Coronary artery (tissue), 2 donors: ENCODE measurements at regions not wholly inside any gene's neighbourhood (a gene's known extent, or its start where the extent isn't known, plus 50 kb on each side); places are given as distances from the start of the nearest gene placed in this dataset.

Source experiments
- DNase-seq: peaks from one replicate; pipeline ENCODE4 v3.0.0-alpha.2; 2017; ENCODE audit warnings: low spot score
- H3K27ac ChIP-seq, 2 donors: fragments of 200-600 bp; sonication (generic); one replicate each; pipeline ENCODE4 v1.5.1; 2016 to 2019
- H3K4me3 ChIP-seq: fragments of 200-600 bp; sonication (generic); 2 replicates; pipeline ENCODE4 v1.5.1; 2016; ENCODE audit warnings: mild to moderate bottlenecking, moderate library complexity
- TF ChIP-seq, protein P1 (sequence below): fragments of 200-600 bp; sonication (generic); IDR thresholded peaks from one replicate; pipeline ENCODE4 v1.5.1; 2019; ENCODE audit warnings: antibody characterized with exemption

DNA sequence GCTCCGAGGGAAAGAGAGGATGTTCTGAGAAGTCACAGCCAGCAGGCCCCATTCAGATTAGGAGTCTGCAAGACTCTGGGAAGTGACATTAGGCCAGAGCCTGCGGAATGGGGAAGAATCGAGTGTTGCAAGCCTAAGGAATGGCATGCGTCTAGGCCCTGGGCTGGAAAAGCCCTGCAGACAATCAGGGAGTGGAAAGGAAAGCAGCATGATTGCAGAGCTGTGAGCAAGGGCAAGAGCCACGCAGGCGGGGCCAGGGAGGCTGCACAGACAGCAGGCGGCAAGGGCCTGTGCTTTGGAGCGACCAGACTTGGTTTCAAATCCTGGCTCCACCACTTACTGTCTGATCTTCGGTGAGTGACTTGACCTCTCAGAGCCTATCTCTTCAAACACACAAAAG, 118.2 kb downstream of the RRAGC start:
- H3K4me3 ChIP-seq, result no peak overlapping the region
- TF ChIP-seq, protein P1, sequence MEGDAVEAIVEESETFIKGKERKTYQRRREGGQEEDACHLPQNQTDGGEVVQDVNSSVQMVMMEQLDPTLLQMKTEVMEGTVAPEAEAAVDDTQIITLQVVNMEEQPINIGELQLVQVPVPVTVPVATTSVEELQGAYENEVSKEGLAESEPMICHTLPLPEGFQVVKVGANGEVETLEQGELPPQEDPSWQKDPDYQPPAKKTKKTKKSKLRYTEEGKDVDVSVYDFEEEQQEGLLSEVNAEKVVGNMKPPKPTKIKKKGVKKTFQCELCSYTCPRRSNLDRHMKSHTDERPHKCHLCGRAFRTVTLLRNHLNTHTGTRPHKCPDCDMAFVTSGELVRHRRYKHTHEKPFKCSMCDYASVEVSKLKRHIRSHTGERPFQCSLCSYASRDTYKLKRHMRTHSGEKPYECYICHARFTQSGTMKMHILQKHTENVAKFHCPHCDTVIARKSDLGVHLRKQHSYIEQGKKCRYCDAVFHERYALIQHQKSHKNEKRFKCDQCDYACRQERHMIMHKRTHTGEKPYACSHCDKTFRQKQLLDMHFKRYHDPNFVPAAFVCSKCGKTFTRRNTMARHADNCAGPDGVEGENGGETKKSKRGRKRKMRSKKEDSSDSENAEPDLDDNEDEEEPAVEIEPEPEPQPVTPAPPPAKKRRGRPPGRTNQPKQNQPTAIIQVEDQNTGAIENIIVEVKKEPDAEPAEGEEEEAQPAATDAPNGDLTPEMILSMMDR, result no peak
- DNase-seq, result no peak
- H3K27ac ChIP-seq, result peak overlapping the region in 1 of 2 donors; percentile 56

DNA sequence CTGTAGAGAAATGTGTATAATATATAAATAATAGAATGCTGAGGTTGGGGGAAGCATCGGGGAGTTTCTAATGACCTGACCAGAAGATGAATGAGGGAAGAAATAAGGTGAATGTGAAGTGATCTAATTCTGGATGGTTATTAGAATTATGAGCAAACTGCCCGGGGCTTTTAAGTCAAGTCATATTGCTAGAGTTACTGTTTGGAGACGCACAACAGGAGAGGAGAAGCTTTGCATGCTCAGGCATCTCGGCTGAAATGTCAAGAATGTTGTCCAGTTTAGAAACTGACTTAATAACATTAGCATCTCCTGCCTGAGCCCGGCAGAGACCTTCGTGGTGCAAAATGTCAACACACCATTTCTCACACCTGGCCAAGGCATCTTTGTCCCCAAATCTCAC, 119.1 kb downstream of the RRAGC start:
- Histone ChIP-seq H3K4me3 (no peak overlapping the region), H3K27ac (peak overlapping the region in 1 of 2 donors; percentile 56)
- TF ChIP-seq, protein P1, result no peak
- DNase-seq, result no peak

DNA sequence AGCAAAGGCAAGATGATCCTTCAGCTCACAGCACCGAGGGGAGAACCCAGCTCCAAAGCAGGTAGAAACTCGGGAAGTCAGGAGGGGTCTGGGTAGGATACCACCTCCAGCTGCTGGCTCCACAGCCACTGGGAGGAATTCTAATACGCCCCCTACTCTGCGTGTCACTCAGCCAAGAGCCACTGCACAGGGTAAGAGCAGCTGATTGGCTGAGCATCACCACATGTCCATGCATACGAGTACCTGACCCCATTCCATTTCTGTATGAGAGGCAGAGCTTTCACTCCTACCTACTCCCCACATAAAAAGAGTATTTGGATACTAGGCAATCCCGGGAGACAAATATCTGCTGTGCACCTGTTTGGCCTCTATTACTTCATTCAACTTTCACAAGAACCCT, 121.4 kb downstream of the RRAGC start:
- H3K4me3 ChIP-seq, result no peak overlapping the region
- DNase-seq, result no peak
- TF ChIP-seq, protein P1, result no peak
- no peak overlapping the region for H3K27ac ChIP-seq

DNA sequence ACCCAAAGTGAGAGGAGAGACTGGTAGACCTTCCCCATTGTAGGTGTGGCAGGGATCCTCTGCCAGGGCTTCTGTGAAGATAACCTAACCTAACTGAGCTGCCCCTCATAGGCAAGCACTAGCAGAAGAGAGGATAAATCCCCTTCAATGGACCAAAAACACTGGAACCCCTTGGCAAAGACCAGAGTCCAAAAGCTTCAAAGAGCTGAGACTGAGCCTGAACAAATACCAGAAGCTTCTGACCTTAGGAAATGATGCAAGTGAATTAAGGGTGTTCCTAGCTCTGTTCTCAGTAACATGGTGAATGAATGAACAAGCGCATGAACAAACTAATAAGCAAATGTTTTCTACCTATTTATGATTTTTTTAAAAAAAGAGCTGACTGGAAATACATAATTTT, 123.2 kb downstream of the RRAGC start:
- no peak for DNase-seq
- no peak overlapping the region for H3K4me3 ChIP-seq
- H3K27ac ChIP-seq, result no peak overlapping the region
- TF ChIP-seq, protein P1, result no peak

DNA sequence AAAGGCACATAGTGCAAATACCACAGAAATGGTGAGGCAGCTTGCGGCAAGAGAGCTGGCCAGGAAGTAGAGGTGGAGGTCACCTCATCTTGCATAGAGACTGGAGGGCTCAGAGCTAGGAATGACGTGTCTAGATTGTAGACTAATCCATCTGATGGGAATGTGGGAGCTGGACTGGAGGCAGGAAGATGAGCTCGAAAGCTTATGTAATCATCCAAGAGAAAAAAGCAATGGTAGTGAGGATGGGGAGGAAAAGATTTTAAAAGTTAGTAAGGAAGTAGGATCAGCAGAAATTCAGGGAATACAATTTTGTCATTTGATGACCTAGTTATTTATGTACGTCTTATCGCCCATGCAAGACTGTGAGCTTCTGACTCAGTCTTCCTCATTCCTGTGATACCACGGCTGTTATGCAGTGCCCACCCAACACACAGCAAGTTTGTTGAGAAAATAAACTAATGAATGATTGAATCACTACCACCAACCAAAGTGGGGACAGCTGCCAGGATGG, 123.9 kb downstream of the RRAGC start:
- H3K4me3 ChIP-seq, result no peak overlapping the region
- DNase-seq, result no peak
- no peak overlapping the region for H3K27ac ChIP-seq
- TF ChIP-seq, protein P1, result no peak

DNA sequence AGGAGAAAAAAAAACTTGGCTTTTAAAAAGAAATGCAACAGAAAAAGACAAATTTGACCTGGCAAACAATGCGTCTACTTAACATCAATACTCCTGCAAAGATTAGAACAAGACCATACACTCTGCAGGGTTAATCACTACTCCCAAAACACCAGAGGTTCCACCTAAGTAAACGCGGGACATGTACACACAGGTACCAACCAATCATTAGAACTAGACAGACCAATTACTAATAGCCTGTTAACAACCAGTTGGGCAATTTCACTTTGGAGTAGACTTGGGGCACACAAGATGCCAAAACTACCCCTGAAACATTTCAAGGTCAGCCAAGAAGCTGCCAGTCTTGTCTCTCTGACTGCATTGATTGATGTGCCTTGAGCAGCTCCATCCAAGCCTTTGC, 125.8 kb downstream of the RRAGC start:
- no peak for DNase-seq
- Histone ChIP-seq H3K27ac (no peak overlapping the region), H3K4me3 (no peak overlapping the region)
- TF ChIP-seq, protein P1, result no peak

DNA sequence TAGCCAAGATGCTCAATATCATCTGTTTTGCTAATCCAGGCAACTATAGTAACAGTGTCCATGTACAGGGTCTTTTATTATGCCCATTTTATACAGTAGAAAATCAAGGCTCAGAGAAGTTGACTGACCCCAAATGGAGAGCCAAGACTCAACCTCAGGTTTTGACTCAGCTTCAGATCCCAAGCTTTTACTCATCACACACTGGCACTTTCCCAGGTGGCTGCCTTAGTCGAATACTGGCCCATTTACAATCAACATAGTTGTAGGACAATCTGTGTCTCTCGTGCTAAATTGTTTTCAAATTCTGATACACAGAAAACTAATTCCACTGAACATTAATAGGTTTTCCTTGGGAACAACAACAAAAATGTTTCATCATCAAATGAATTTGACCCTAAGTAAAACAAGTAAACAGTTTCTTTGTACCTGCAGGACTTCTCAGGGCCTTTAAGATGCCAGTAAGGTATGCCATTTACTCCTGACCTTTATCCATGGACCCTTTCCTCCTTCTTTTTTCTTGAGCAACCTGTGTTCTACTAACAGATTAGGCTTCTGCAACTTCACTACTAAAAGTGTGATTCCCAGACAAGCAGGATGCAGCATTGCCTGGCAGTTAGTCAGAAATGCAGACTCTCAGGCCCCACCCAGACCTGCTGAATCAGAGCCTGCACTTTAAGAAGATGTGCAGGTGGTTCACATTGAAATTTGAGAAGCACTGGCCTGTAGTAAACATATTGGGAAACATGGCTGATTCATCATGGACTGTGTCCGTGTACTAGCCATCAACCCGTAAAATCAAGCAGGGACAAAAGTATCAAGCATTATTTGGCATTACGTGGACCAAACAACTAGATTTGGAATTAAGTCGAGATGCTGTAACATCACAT, 128.8 kb downstream of the RRAGC start:
- TF ChIP-seq, protein P1, result no peak
- H3K27ac ChIP-seq, result no peak overlapping the region
- DNase-seq, result no peak
- no peak overlapping the region for H3K4me3 ChIP-seq
